Activated CD8-positive, alpha-beta T cell treated with anti-CD3 and anti-CD28 coated beads for 36 hours (primary cell): ENCODE measurements at regions not wholly inside any gene's neighbourhood (a gene's known extent, or its start where the extent isn't known, plus 50 kb on each side); places are given as distances from the start of the nearest gene placed in this dataset.

Experiments used
- ATAC-seq: fragments of 200-7000 bp; cut with Tn5 transposase; one replicate; pipeline ENCODE4 v1.10.0; 2021; ENCODE audit warnings: mild to moderate bottlenecking, moderate library complexity
- CTCF ChIA-PET: fragments of 350-600 bp; sonication (Branson Sonifier 250); formaldehyde crosslinking; loops from one replicate; lab custom pipeline; 2021; ENCODE audit warnings: antibody characterized with exemption; lab: Charles Lee
- POLR2A ChIA-PET: fragments of 350-600 bp; sonication (Branson Sonifier 250); formaldehyde crosslinking; loops from one replicate; lab custom pipeline; 2021; ENCODE audit warnings: antibody characterized with exemption; lab: Charles Lee
- DNase-seq: peaks from one replicate; pipeline ENCODE4 v3.0.0-alpha.2; 2020
- H3K27ac Mint-ChIP-seq: one replicate; pipeline ENCODE4 v1.8.0; 2021; ENCODE audit warnings: mild to moderate bottlenecking, mixed read lengths
- H3K27me3 Mint-ChIP-seq: one replicate; pipeline ENCODE4 v1.8.0; 2021; ENCODE audit warnings: mixed read lengths
- H3K36me3 Mint-ChIP-seq: one replicate; pipeline ENCODE4 v1.8.0; 2021; ENCODE audit warnings: low read depth, mixed read lengths
- H3K4me1 Mint-ChIP-seq: one replicate; pipeline ENCODE4 v1.8.0; 2021; ENCODE audit warnings: low read depth, mixed read lengths
- H3K4me3 Mint-ChIP-seq: one replicate; pipeline ENCODE4 v1.8.0; 2021; ENCODE audit warnings: mild to moderate bottlenecking, moderate library complexity, mixed read lengths
- H3K9me3 Mint-ChIP-seq: one replicate; pipeline ENCODE4 v1.8.0; 2021; ENCODE audit warnings: mixed read lengths
- intact Hi-C: fragments of 100-400 bp; cut with micrococcal nuclease; formaldehyde crosslinking; loops from one replicate; pipeline ENCODE4 v1.10.0; 2022
- TF ChIP-seq, protein P1 (sequence below): fragments of 200-600 bp; IDR thresholded peaks from one replicate; pipeline ENCODE4 v1.8.0; 2022; ENCODE audit warnings: antibody characterized with exemption, mild to moderate bottlenecking

DNA sequence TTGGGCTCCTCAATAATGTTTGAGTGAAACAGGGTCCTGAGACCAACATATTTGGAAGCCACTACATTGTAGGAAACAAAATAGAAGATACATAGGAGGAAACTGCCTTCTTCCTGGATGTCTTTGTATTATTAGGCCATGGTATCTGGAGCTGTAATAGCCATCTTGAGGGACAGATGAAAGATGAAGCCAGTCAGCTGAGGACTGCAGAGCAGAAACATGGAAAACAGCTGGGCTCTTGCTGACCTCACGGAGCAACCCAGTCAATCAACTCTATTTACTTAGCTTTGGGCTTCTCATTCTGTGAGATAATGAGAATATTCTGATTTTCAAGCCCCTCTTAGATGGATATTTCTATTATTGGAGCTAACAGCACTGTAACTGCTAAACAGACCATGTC, 962.4 kb downstream of the BCL11B start:
- POLR2A ChIA-PET: interaction anchor here (1.0 to 1.2 kb wide), 2 partner anchors 12 to 16 kb away, joined by 3 to 4 read pairs; no protein-coding TSS in a partner anchor
- peaks cover 5% of the 10 kb centered on the region for H3K4me1 Mint-ChIP-seq
- intact Hi-C loops: no loop called here
- CTCF ChIA-PET: interaction anchor here (1.7 kb wide), 1 partner anchor 11 kb away, joined by 3 read pairs; no protein-coding TSS in a partner anchor
- ATAC-seq (no peak), DNase-seq (no peak)
- H3K4me3 Mint-ChIP-seq: no peak overlapping the region
- peaks cover under 1% of the 10 kb centered on the region for H3K36me3 Mint-ChIP-seq
- TF ChIP-seq, protein P1, sequence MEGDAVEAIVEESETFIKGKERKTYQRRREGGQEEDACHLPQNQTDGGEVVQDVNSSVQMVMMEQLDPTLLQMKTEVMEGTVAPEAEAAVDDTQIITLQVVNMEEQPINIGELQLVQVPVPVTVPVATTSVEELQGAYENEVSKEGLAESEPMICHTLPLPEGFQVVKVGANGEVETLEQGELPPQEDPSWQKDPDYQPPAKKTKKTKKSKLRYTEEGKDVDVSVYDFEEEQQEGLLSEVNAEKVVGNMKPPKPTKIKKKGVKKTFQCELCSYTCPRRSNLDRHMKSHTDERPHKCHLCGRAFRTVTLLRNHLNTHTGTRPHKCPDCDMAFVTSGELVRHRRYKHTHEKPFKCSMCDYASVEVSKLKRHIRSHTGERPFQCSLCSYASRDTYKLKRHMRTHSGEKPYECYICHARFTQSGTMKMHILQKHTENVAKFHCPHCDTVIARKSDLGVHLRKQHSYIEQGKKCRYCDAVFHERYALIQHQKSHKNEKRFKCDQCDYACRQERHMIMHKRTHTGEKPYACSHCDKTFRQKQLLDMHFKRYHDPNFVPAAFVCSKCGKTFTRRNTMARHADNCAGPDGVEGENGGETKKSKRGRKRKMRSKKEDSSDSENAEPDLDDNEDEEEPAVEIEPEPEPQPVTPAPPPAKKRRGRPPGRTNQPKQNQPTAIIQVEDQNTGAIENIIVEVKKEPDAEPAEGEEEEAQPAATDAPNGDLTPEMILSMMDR: no peak
- H3K27ac Mint-ChIP-seq: no peak overlapping the region
- H3K27me3 Mint-ChIP-seq: no peaks in the 10 kb centered on the region
- H3K9me3 Mint-ChIP-seq: peaks cover 4% of the 10 kb centered on the region

DNA sequence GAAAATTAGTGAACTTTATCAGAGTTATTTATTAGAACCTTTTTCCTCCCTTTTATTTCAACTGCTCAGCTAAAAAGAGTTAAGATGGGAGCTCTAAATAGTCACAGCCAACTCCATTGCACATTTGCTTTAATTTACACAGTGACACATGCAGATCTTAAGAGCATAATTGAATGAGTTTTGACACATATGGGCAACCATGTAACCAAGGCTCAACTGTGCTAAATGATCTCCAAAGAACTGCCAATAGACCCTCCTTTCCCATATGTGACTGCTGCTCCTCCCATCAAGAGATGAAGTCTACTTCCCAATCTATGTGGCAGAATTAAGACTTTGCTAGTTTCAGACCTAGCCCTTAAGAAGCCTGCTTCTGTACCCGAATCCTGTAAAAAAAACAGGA, 960.0 kb downstream of the BCL11B start:
- TF ChIP-seq, protein P1: no peak
- Mint-ChIP-seq H3K27ac (no peak overlapping the region), H3K4me3 (no peak overlapping the region), H3K9me3 (peaks cover 4% of the 10 kb centered on the region), H3K27me3 (no peaks in the 10 kb centered on the region), H3K36me3 (no peaks in the 10 kb centered on the region), H3K4me1 (peaks cover 5% of the 10 kb centered on the region)
- ATAC-seq (no peak), DNase-seq (no peak)
- CTCF ChIA-PET: no interaction called here
- POLR2A ChIA-PET: no interaction called here
- intact Hi-C loops: no loop called here

DNA sequence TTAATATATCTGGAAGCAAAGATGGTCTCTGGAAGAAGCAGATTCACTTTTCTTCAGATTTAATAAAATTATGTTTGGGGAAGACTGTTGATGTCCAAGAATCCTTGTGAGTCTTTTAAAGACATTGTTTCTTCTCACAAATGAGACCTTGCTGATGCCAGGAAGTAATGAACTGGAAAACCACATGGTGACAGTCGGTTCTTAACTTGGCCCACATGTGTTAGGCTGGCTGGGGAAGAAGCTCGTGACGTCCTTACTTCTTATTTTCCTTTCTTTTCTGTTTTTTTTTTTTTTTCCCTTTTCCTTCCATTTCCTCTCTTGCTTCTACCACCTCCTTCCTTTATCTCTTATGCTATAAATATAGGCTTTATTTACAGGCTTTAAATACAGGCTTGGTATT, 950.2 kb downstream of the BCL11B start:
- no peak overlapping the region for H3K4me3 Mint-ChIP-seq
- H3K36me3 Mint-ChIP-seq: no peaks in the 10 kb centered on the region
- ATAC-seq (no peak), DNase-seq (no peak)
- ChIA-PET POLR2A (no interaction called here), CTCF (interaction anchor here (1.2 kb wide), 1 partner anchor 23 kb away, joined by 3 read pairs; no protein-coding TSS in a partner anchor)
- H3K27me3 Mint-ChIP-seq: no peaks in the 10 kb centered on the region
- intact Hi-C loops: no loop called here
- peaks cover 14% of the 10 kb centered on the region for H3K4me1 Mint-ChIP-seq
- H3K9me3 Mint-ChIP-seq: peaks cover 8% of the 10 kb centered on the region
- no peak overlapping the region for H3K27ac Mint-ChIP-seq
- TF ChIP-seq, protein P1: no peak

DNA sequence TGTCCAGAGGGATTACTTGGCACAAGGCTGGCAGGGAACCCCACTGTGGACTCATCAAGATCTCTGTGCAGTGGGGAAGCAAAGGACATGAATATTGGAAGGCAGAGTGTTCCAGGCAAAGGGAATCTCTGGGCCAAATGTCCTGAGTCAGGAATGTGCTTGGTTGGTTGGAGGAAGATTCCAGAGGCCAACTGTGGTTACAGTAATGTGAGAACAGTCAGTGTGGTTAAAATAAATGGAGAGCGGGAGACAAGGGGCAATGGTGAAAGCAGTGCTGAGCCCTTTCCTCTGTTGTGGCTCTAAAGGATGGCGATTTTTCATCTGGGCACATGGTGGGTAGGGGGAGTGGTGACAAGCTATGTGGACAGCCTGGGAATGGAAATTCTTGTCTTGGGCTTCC, 948.2 kb downstream of the BCL11B start:
- POLR2A ChIA-PET: no interaction called here

DNA sequence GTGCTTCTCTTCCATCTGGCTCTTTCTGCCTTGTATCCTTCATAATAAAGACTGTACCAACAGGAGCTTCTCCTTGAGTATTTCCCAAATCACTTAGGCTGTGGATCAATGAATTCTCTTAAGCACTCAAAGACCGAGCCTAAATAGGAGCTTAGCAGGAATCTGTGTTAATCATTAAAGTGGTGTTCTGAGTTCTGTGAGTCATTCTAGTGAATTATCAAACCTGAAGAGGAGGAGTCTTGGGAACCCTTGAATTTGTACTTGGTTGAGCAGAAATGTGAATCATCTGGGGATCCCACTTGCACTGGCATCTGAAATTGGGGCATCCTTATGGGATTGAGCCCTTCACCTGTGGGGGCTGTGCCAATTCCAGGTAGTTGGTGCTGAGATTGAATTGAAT, 946.2 kb downstream of the BCL11B start:
- no peak for DNase-seq
- H3K9me3 Mint-ChIP-seq: peaks cover 2% of the 10 kb centered on the region
- CTCF ChIA-PET: interaction anchor here (1.1 kb wide), 1 partner anchor 18 kb away, joined by 4 read pairs; no protein-coding TSS in a partner anchor
- H3K27ac Mint-ChIP-seq: no peak overlapping the region
- peaks cover 14% of the 10 kb centered on the region for H3K4me1 Mint-ChIP-seq
- no peak for ATAC-seq
- TF ChIP-seq, protein P1: no peak
- intact Hi-C loops: no loop called here
- H3K27me3 Mint-ChIP-seq: no peaks in the 10 kb centered on the region
- H3K4me3 Mint-ChIP-seq: no peak overlapping the region
- POLR2A ChIA-PET: no interaction called here
- H3K36me3 Mint-ChIP-seq: no peaks in the 10 kb centered on the region

More for the DNA sequence above, 948.2 kb downstream of the BCL11B start:
- H3K9me3 Mint-ChIP-seq: peaks cover 7% of the 10 kb centered on the region
- no peaks in the 10 kb centered on the region for H3K36me3 Mint-ChIP-seq
- H3K27ac Mint-ChIP-seq: no peak overlapping the region
- intact Hi-C loops: no loop called here
- H3K4me1 Mint-ChIP-seq: peaks cover 14% of the 10 kb centered on the region
- TF ChIP-seq, protein P1: no peak
- no peaks in the 10 kb centered on the region for H3K27me3 Mint-ChIP-seq
- CTCF ChIA-PET: no interaction called here
- DNase-seq: no peak
- ATAC-seq: no peak
- no peak overlapping the region for H3K4me3 Mint-ChIP-seq
